CD4-positive, alpha-beta memory T cell (primary cell): ENCODE measurements at regions not wholly inside any gene's neighbourhood (a gene's known extent, or its start where the extent isn't known, plus 50 kb on each side); places are given as distances from the start of the nearest gene placed in this dataset.

Experiments used
- CTCF ChIA-PET: fragments of 350-600 bp; sonication (Branson Sonifier 250); formaldehyde crosslinking; loops from one replicate; lab custom pipeline; 2021; ENCODE audit warnings: inconsistent platforms; ENCODE audit not compliant: partially characterized antibody; lab: Charles Lee
- POLR2A ChIA-PET: fragments of 350-600 bp; sonication (Branson Sonifier 250); formaldehyde crosslinking; loops from one replicate; lab custom pipeline; 2021; ENCODE audit not compliant: partially characterized antibody; lab: Charles Lee
- DNase-seq, 5 donors: peaks; one replicate each; pipeline versions ENCODE4 v3.0.0 to v3.0.0-alpha.2; 2020 to 2022; ENCODE audit warnings: mixed read lengths in 1 of 5
- H3K27ac ChIP-seq: one replicate; pipeline ENCODE4 v1.7.0; 2013; ENCODE audit warnings: low read depth, low read length
- H3K27me3 ChIP-seq: 2 replicates; pipeline ENCODE4 v1.7.0; 2013; ENCODE audit warnings: mild to moderate bottlenecking, low read length, moderate library complexity; ENCODE audit not compliant: insufficient read depth
- H3K36me3 ChIP-seq: 2 replicates; pipeline ENCODE4 v1.7.0; 2013; ENCODE audit warnings: mild to moderate bottlenecking, low read length, moderate library complexity; ENCODE audit not compliant: insufficient read depth
- H3K4me1 ChIP-seq: 2 replicates; pipeline ENCODE4 v1.7.0; 2013; ENCODE audit warnings: mild to moderate bottlenecking, low read length, moderate library complexity; ENCODE audit not compliant: insufficient read depth
- H3K4me3 ChIP-seq, 2 donors: one replicate each; pipeline ENCODE4 v1.7.0; 2013; ENCODE audit warnings: low read length in 2 of 2, mild to moderate bottlenecking in 1 of 2
- H3K9me3 ChIP-seq, 2 donors: one replicate each; pipeline ENCODE4 v1.7.0; 2013; ENCODE audit warnings: low read length in 2 of 2, control low read depth in 1 of 2; ENCODE audit not compliant: control insufficient read depth in 1 of 2
- H3K27ac Mint-ChIP-seq, 7 donors: one replicate each; pipeline ENCODE4 v1.8.0; 2020 to 2021; ENCODE audit warnings: mixed read lengths in 7 of 7, mild to moderate bottlenecking in 6 of 7, inconsistent platforms in 3 of 7, moderate library complexity in 3 of 7
- H3K27me3 Mint-ChIP-seq, 2 donors: one replicate each; pipeline ENCODE4 v1.8.0; 2020 to 2021; ENCODE audit warnings: mixed read lengths in 2 of 2
- H3K36me3 Mint-ChIP-seq, 2 donors: one replicate each; pipeline ENCODE4 v1.8.0; 2020 to 2021; ENCODE audit warnings: mixed read lengths in 2 of 2, inconsistent platforms in 1 of 2, mild to moderate bottlenecking in 1 of 2
- H3K4me1 Mint-ChIP-seq, 4 donors: one replicate each; pipeline ENCODE4 v1.8.0; 2020 to 2021; ENCODE audit warnings: mixed read lengths in 4 of 4, mild to moderate bottlenecking in 1 of 4
- H3K4me3 Mint-ChIP-seq, 8 donors: one replicate each; pipeline ENCODE4 v1.8.0; 2020 to 2021; ENCODE audit warnings: mixed read lengths in 8 of 8, mild to moderate bottlenecking in 7 of 8, moderate library complexity in 6 of 8, inconsistent platforms in 3 of 8
- H3K9me3 Mint-ChIP-seq, 8 donors: one replicate each; pipeline ENCODE4 v1.8.0; 2020 to 2021; ENCODE audit warnings: mixed read lengths in 8 of 8, mild to moderate bottlenecking in 5 of 8, inconsistent platforms in 3 of 8, moderate library complexity in 1 of 8
- intact Hi-C: fragments of 100-400 bp; cut with micrococcal nuclease; formaldehyde crosslinking; loops from one replicate; pipeline ENCODE4 v1.15.1; 2023

- no peak overlapping the region for H3K4me3 ChIP-seq
- H3K27ac Mint-ChIP-seq = no peak overlapping the region
- peaks cover 33 to 54% of the 10 kb centered on the region in 2 donors for H3K27me3 Mint-ChIP-seq
- no peaks in the 10 kb centered on the region for H3K36me3 ChIP-seq
- no peak for DNase-seq
- no peaks in the 10 kb centered on the region for H3K4me1 ChIP-seq
- H3K27ac ChIP-seq = no peak overlapping the region
- H3K36me3 Mint-ChIP-seq = no peaks in the 10 kb centered on the region
- POLR2A ChIA-PET = no interaction called here
- no peak overlapping the region for H3K4me3 Mint-ChIP-seq
- no peaks in the 10 kb centered on the region for H3K9me3 ChIP-seq
- CTCF ChIA-PET = no interaction called here
- H3K27me3 ChIP-seq = peaks cover 3% of the 10 kb centered on the region
- peaks cover 0 to 6% (median 0%) of the 10 kb centered on the region in 8 donors for H3K9me3 Mint-ChIP-seq
- intact Hi-C loops = no loop called here
- H3K4me1 Mint-ChIP-seq = peaks cover 0 to 1% (median 0%) of the 10 kb centered on the region in 4 donors
These were observed 50.0 kb upstream of the LHX5 start for GRCh38 chr12:113521708-113522107.
